ENCODE measurements at regions not wholly inside any gene's neighbourhood (a gene's known extent, or its start where the extent isn't known, plus 50 kb on each side); places are given as distances from the start of the nearest gene placed in this dataset.

- intact Hi-C loops (cut with micrococcal nuclease) = no loop called here
- no peaks in the 10 kb centered on the region for H3K27me3 Mint-ChIP-seq (ENCODE audit: low read depth)
- no peak overlapping the region for H3K4me3 Mint-ChIP-seq (ENCODE audit: low read depth)
- peaks cover 14% of the 10 kb centered on the region for H3K9me3 Mint-ChIP-seq
- H3K36me3 Mint-ChIP-seq (ENCODE audit: low read depth) = no peaks in the 10 kb centered on the region
- H3K27ac Mint-ChIP-seq = no peak overlapping the region
- no peak for DNase-seq (ENCODE audit: low spot score)
- no peaks in the 10 kb centered on the region for H3K4me1 Mint-ChIP-seq (ENCODE audit: low read depth)
Measured at GRCh38 chr11:16430674-16431073, 74.3 kb upstream of the SOX6 start.

GRCh38 chr11:16421826-16422225 is 65.5 kb upstream of the SOX6 start:
- intact Hi-C loops (cut with micrococcal nuclease) = no loop called here
- Mint-ChIP-seq H3K27me3 (ENCODE audit: low read depth) (no peaks in the 10 kb centered on the region), H3K36me3 (ENCODE audit: low read depth) (no peaks in the 10 kb centered on the region), H3K4me1 (ENCODE audit: low read depth) (no peaks in the 10 kb centered on the region), H3K27ac (no peak overlapping the region), H3K4me3 (ENCODE audit: low read depth) (no peak overlapping the region), H3K9me3 (peaks cover 4% of the 10 kb centered on the region)
- no peak for DNase-seq (ENCODE audit: low spot score)

GRCh38 chr11:16418428-16419097 is 62.2 kb upstream of the SOX6 start:
- no peak overlapping the region for H3K27ac Mint-ChIP-seq
- no peaks in the 10 kb centered on the region for H3K4me1 Mint-ChIP-seq (ENCODE audit: low read depth)
- DNase-seq (ENCODE audit: low spot score) = no peak
- H3K36me3 Mint-ChIP-seq (ENCODE audit: low read depth) = no peaks in the 10 kb centered on the region
- intact Hi-C loops (cut with micrococcal nuclease) = no loop called here
- no peaks in the 10 kb centered on the region for H3K27me3 Mint-ChIP-seq (ENCODE audit: low read depth)
- H3K4me3 Mint-ChIP-seq (ENCODE audit: low read depth) = no peak overlapping the region
- no peaks in the 10 kb centered on the region for H3K9me3 Mint-ChIP-seq

GRCh38 chr11:16412525-16413172 is 56.3 kb upstream of the SOX6 start:
- H3K4me3 Mint-ChIP-seq (ENCODE audit: low read depth) = no peak overlapping the region

GRCh38 chr11:16410479-16410878 is 54.1 kb upstream of the SOX6 start:
- Mint-ChIP-seq H3K4me3 (ENCODE audit: low read depth) (no peak overlapping the region), H3K27ac (no peak overlapping the region), H3K27me3 (ENCODE audit: low read depth) (no peaks in the 10 kb centered on the region), H3K4me1 (ENCODE audit: low read depth) (no peaks in the 10 kb centered on the region), H3K36me3 (ENCODE audit: low read depth) (no peaks in the 10 kb centered on the region), H3K9me3 (no peaks in the 10 kb centered on the region)
- intact Hi-C loops (cut with micrococcal nuclease) = no loop called here
- DNase-seq (ENCODE audit: low spot score) = no peak

More at GRCh38 chr11:16412525-16413172, 56.3 kb upstream of the SOX6 start:
- Mint-ChIP-seq H3K9me3 (no peaks in the 10 kb centered on the region), H3K27ac (no peak overlapping the region), H3K36me3 (ENCODE audit: low read depth) (no peaks in the 10 kb centered on the region), H3K4me1 (ENCODE audit: low read depth) (no peaks in the 10 kb centered on the region), H3K27me3 (ENCODE audit: low read depth) (no peaks in the 10 kb centered on the region)
- no peak for DNase-seq (ENCODE audit: low spot score)
- intact Hi-C loops (cut with micrococcal nuclease) = no loop called here

GRCh38 chr11:16408619-16409018 is 52.3 kb upstream of the SOX6 start:
- Mint-ChIP-seq H3K27me3 (ENCODE audit: low read depth) (no peaks in the 10 kb centered on the region), H3K9me3 (no peaks in the 10 kb centered on the region), H3K4me1 (ENCODE audit: low read depth) (no peaks in the 10 kb centered on the region), H3K36me3 (ENCODE audit: low read depth) (no peaks in the 10 kb centered on the region), H3K27ac (no peak overlapping the region), H3K4me3 (ENCODE audit: low read depth) (no peak overlapping the region)
- DNase-seq (ENCODE audit: low spot score) = no peak
- intact Hi-C loops (cut with micrococcal nuclease) = no loop called here

- H3K4me1 Mint-ChIP-seq (ENCODE audit: low read depth) = no peaks in the 10 kb centered on the region
- DNase-seq (ENCODE audit: low spot score) = no peak
- no peaks in the 10 kb centered on the region for H3K9me3 Mint-ChIP-seq
- H3K27ac Mint-ChIP-seq = no peak overlapping the region
- no peak overlapping the region for H3K4me3 Mint-ChIP-seq (ENCODE audit: low read depth)
- H3K36me3 Mint-ChIP-seq (ENCODE audit: low read depth) = no peaks in the 10 kb centered on the region
- intact Hi-C loops (cut with micrococcal nuclease) = no loop called here
- no peaks in the 10 kb centered on the region for H3K27me3 Mint-ChIP-seq (ENCODE audit: low read depth)
Measured at GRCh38 chr11:16406226-16406625, 49.9 kb upstream of the SOX6 start.
